Osteocyte (in vitro differentiated cells): ENCODE measurements at regions not wholly inside any gene's neighbourhood (a gene's known extent, or its start where the extent isn't known, plus 50 kb on each side); places are given as distances from the start of the nearest gene placed in this dataset.

Source experiments
- DNase-seq: peaks from one replicate; pipeline ENCODE4 v3.0.0; 2021; ENCODE audit warnings: mixed read lengths; ENCODE audit not compliant: unreplicated experiment; ENCODE audit errors: extremely low spot score
- H3K27ac Mint-ChIP-seq: one replicate; pipeline ENCODE4 v1.8.0; 2021; ENCODE audit warnings: mild to moderate bottlenecking, mixed read lengths; ENCODE audit not compliant: unreplicated experiment
- H3K27me3 Mint-ChIP-seq: one replicate; pipeline ENCODE4 v1.8.0; 2021; ENCODE audit warnings: mixed read lengths; ENCODE audit not compliant: unreplicated experiment
- H3K36me3 Mint-ChIP-seq: one replicate; pipeline ENCODE4 v1.8.0; 2021; ENCODE audit warnings: mixed read lengths; ENCODE audit not compliant: unreplicated experiment
- H3K4me1 Mint-ChIP-seq: one replicate; pipeline ENCODE4 v1.8.0; 2021; ENCODE audit warnings: mixed read lengths; ENCODE audit not compliant: unreplicated experiment
- H3K4me3 Mint-ChIP-seq: one replicate; pipeline ENCODE4 v1.8.0; 2021; ENCODE audit warnings: mild to moderate bottlenecking, moderate library complexity, mixed read lengths; ENCODE audit not compliant: unreplicated experiment
- H3K9me3 Mint-ChIP-seq: one replicate; pipeline ENCODE4 v1.8.0; 2021; ENCODE audit warnings: mixed read lengths; ENCODE audit not compliant: unreplicated experiment
- CTCF ChIP-seq: fragments of 200-600 bp; sonication (generic); IDR thresholded peaks from 2 replicates; pipeline ENCODE4 v1.5.0; 2021; ENCODE audit warnings: antibody characterized with exemption, mild to moderate bottlenecking, moderate library complexity

- no peak overlapping the region for H3K4me3 Mint-ChIP-seq
- no peaks in the 10 kb centered on the region for H3K36me3 Mint-ChIP-seq
- no peaks in the 10 kb centered on the region for H3K9me3 Mint-ChIP-seq
- H3K27me3 Mint-ChIP-seq = peaks cover 5% of the 10 kb centered on the region
- no peak for DNase-seq
- H3K27ac Mint-ChIP-seq = no peak overlapping the region
- no peaks in the 10 kb centered on the region for H3K4me1 Mint-ChIP-seq
- no peak for TF ChIP-seq CTCF
Observed at GRCh38 chr5:121706686-121707085, 145.0 kb upstream of the FTMT start.

GRCh38 chr5:121707178-121707577 is 144.5 kb upstream of the FTMT start:
- no peak overlapping the region for H3K4me3 Mint-ChIP-seq
- TF ChIP-seq CTCF = no peak
- H3K36me3 Mint-ChIP-seq = no peaks in the 10 kb centered on the region
- DNase-seq = no peak
- no peaks in the 10 kb centered on the region for H3K9me3 Mint-ChIP-seq
- H3K27ac Mint-ChIP-seq = no peak overlapping the region
- H3K4me1 Mint-ChIP-seq = no peaks in the 10 kb centered on the region
- peaks cover 5% of the 10 kb centered on the region for H3K27me3 Mint-ChIP-seq

GRCh38 chr5:121711416-121711815 is 140.3 kb upstream of the FTMT start:
- Mint-ChIP-seq H3K4me3 (no peak overlapping the region), H3K4me1 (no peaks in the 10 kb centered on the region), H3K27me3 (peaks cover 4% of the 10 kb centered on the region), H3K36me3 (no peaks in the 10 kb centered on the region), H3K9me3 (no peaks in the 10 kb centered on the region), H3K27ac (no peak overlapping the region)
- TF ChIP-seq CTCF = no peak
- DNase-seq = no peak

GRCh38 chr5:121719255-121719654 is 132.4 kb upstream of the FTMT start:
- DNase-seq = no peak
- Mint-ChIP-seq H3K27ac (no peak overlapping the region), H3K4me1 (no peaks in the 10 kb centered on the region), H3K9me3 (peaks cover 12% of the 10 kb centered on the region), H3K36me3 (no peaks in the 10 kb centered on the region), H3K27me3 (peaks cover 7% of the 10 kb centered on the region), H3K4me3 (no peak overlapping the region)
- TF ChIP-seq CTCF = no peak

- Mint-ChIP-seq H3K27ac (no peak overlapping the region), H3K27me3 (peaks cover 2% of the 10 kb centered on the region)
Observed at GRCh38 chr5:121725450-121725849, 126.2 kb upstream of the FTMT start.

More at GRCh38 chr5:121725450-121725849, 126.2 kb upstream of the FTMT start:
- Mint-ChIP-seq H3K9me3 (peaks cover 12% of the 10 kb centered on the region), H3K4me3 (no peak overlapping the region), H3K4me1 (no peaks in the 10 kb centered on the region), H3K36me3 (no peaks in the 10 kb centered on the region)
- no peak for DNase-seq
- TF ChIP-seq CTCF = no peak
